ENCODE measurements at regions not wholly inside any gene's neighbourhood (a gene's known extent, or its start where the extent isn't known, plus 50 kb on each side); places are given as distances from the start of the nearest gene placed in this dataset.

- H3K4me1 ChIP-seq (ENCODE audit: insufficient read depth): 0 out of 2 replicates have a peak, but pooled peaks cover 8% of the 10 kb centered on the region
- 20 to 30% methylated on average over 9 to 11 of the region's 11 CpGs for WGBS, 2 experiments (ENCODE audit: low coverage in 1 of 2, low lambda C conversion rate in 2 of 2, missing lambda C conversion rate in 2 of 2)
These were observed 150.7 kb downstream of the TSN start for GRCh38 chr2:121906170-121906569.

GRCh38 chr2:121907928-121908327 is 152.5 kb downstream of the TSN start:
- no peak for TF ChIP-seq EZH2phosphoT487 (IDR thresholded peaks at IDR 0.05; ENCODE audit: insufficient read depth, low read depth)
- TF ChIP-seq EZH2 (IDR thresholded peaks at IDR 0.05; ENCODE audit: insufficient read depth, poor library complexity, severe bottlenecking): no peak
- no peak overlapping the region for H2AFZ ChIP-seq
- H3K9ac ChIP-seq: no peak overlapping the region
- peak; percentile 22 for DNase-seq
- H3K27ac ChIP-seq: no peak overlapping the region
- no peak overlapping the region for H3K4me2 ChIP-seq (ENCODE audit: unreplicated experiment)
- no peaks in the 10 kb centered on the region for H3K36me3 ChIP-seq (ENCODE audit: low read depth)
- WGBS, 2 experiments (ENCODE audit: low coverage in 1 of 2, low lambda C conversion rate in 2 of 2, missing lambda C conversion rate in 2 of 2): 41 to 43% methylated on average over 10 of the region's 10 CpGs
- 0 out of 2 replicates have a peak, but pooled peaks cover 3% of the 10 kb centered on the region for H3K4me1 ChIP-seq (ENCODE audit: insufficient read depth)
- no peaks in the 10 kb centered on the region for H3K9me3 ChIP-seq (ENCODE audit: low read depth)
- in situ Hi-C loops (cut with MboI): no loop called here
- no peaks in the 10 kb centered on the region for H3K27me3 ChIP-seq (replicated peaks; ENCODE audit: insufficient read depth)
- no peak overlapping the region for H3K4me3 ChIP-seq
- peaks cover 21% of the 10 kb centered on the region; the same call in 1 of the 2 replicates for H3K79me2 ChIP-seq (ENCODE audit: insufficient read depth)
- H4K20me1 ChIP-seq (ENCODE audit: insufficient read depth): no peaks in the 10 kb centered on the region
- peaks cover 12% of the 10 kb centered on the region; the same call in 1 of the 2 replicates for H3F3A ChIP-seq (ENCODE audit: insufficient read depth)
- no peaks in the 10 kb centered on the region for H3K9me2 ChIP-seq (ENCODE audit: insufficient read depth)

More at GRCh38 chr2:121906170-121906569, 150.7 kb downstream of the TSN start:
- Histone ChIP-seq H3K79me2 (ENCODE audit: insufficient read depth) (peaks cover 14% of the 10 kb centered on the region; the same call in 1 of the 2 replicates), H3F3A (ENCODE audit: insufficient read depth) (peaks cover 12% of the 10 kb centered on the region; the same call in 1 of the 2 replicates), H3K9me2 (ENCODE audit: insufficient read depth) (no peaks in the 10 kb centered on the region), H3K4me2 (ENCODE audit: unreplicated experiment) (no peak overlapping the region), H2AFZ (no peak overlapping the region), H3K9ac (no peak overlapping the region), H3K27me3 (replicated peaks; ENCODE audit: insufficient read depth) (no peaks in the 10 kb centered on the region), H3K4me3 (no peak overlapping the region), H3K27ac (no peak overlapping the region), H3K9me3 (ENCODE audit: low read depth) (no peaks in the 10 kb centered on the region), H3K36me3 (ENCODE audit: low read depth) (no peaks in the 10 kb centered on the region), H4K20me1 (ENCODE audit: insufficient read depth) (no peaks in the 10 kb centered on the region)
- TF ChIP-seq EZH2phosphoT487 (IDR thresholded peaks at IDR 0.05; ENCODE audit: insufficient read depth, low read depth) (no peak), EZH2 (IDR thresholded peaks at IDR 0.05; ENCODE audit: insufficient read depth, poor library complexity, severe bottlenecking) (no peak)
- peak; percentile 22 for DNase-seq
- in situ Hi-C loops (cut with MboI): no loop called here

GRCh38 chr2:121910139-121910538 is 154.7 kb downstream of the TSN start:
- 5 to 18% methylated on average over 1 of the region's 1 CpG for WGBS, 2 experiments (ENCODE audit: low coverage in 1 of 2, low lambda C conversion rate in 2 of 2, missing lambda C conversion rate in 2 of 2)
- H4K20me1 ChIP-seq (ENCODE audit: insufficient read depth): no peaks in the 10 kb centered on the region
- H3K9me2 ChIP-seq (ENCODE audit: insufficient read depth): no peaks in the 10 kb centered on the region
- H3K4me3 ChIP-seq: no peak overlapping the region
- H3F3A ChIP-seq (ENCODE audit: insufficient read depth): peaks cover 12% of the 10 kb centered on the region; the same call in 1 of the 2 replicates
- in situ Hi-C loops (cut with MboI): no loop called here
- 0 out of 2 replicates have a peak, but pooled peaks cover 3% of the 10 kb centered on the region for H3K4me1 ChIP-seq (ENCODE audit: insufficient read depth)
- H3K36me3 ChIP-seq (ENCODE audit: low read depth): no peaks in the 10 kb centered on the region
- no peak overlapping the region for H2AFZ ChIP-seq
- H3K27me3 ChIP-seq (replicated peaks; ENCODE audit: insufficient read depth): no peaks in the 10 kb centered on the region
- peaks cover 24% of the 10 kb centered on the region for H3K79me2 ChIP-seq (ENCODE audit: insufficient read depth)
- TF ChIP-seq EZH2phosphoT487 (IDR thresholded peaks at IDR 0.05; ENCODE audit: insufficient read depth, low read depth) (no peak), EZH2 (IDR thresholded peaks at IDR 0.05; ENCODE audit: insufficient read depth, poor library complexity, severe bottlenecking) (no peak)
- H3K9me3 ChIP-seq (ENCODE audit: low read depth): no peaks in the 10 kb centered on the region
- H3K27ac ChIP-seq: no peak overlapping the region
- DNase-seq: peak; percentile 57
- H3K9ac ChIP-seq: no peak overlapping the region
- no peak overlapping the region for H3K4me2 ChIP-seq (ENCODE audit: unreplicated experiment)

- Histone ChIP-seq H3K27me3 (replicated peaks; ENCODE audit: insufficient read depth) (no peaks in the 10 kb centered on the region), H3K9me3 (ENCODE audit: low read depth) (no peaks in the 10 kb centered on the region), H3K9me2 (ENCODE audit: insufficient read depth) (no peaks in the 10 kb centered on the region), H3K79me2 (ENCODE audit: insufficient read depth) (peaks cover 24% of the 10 kb centered on the region), H3K4me1 (ENCODE audit: insufficient read depth) (0 out of 2 replicates have a peak, but pooled peaks cover 3% of the 10 kb centered on the region), H3K4me3 (no peak overlapping the region), H3F3A (ENCODE audit: insufficient read depth) (peaks cover 12% of the 10 kb centered on the region; the same call in 1 of the 2 replicates), H3K9ac (no peak overlapping the region), H3K4me2 (ENCODE audit: unreplicated experiment) (no peak overlapping the region), H3K27ac (no peak overlapping the region), H2AFZ (no peak overlapping the region), H4K20me1 (ENCODE audit: insufficient read depth) (no peaks in the 10 kb centered on the region), H3K36me3 (ENCODE audit: low read depth) (no peaks in the 10 kb centered on the region)
- no peak for DNase-seq
- WGBS, 2 experiments (ENCODE audit: low coverage in 1 of 2, low lambda C conversion rate in 2 of 2, missing lambda C conversion rate in 2 of 2): 65 to 74% methylated on average over 4 of the region's 4 CpGs
- in situ Hi-C loops (cut with MboI): no loop called here
- TF ChIP-seq EZH2 (IDR thresholded peaks at IDR 0.05; ENCODE audit: insufficient read depth, poor library complexity, severe bottlenecking) (no peak), EZH2phosphoT487 (IDR thresholded peaks at IDR 0.05; ENCODE audit: insufficient read depth, low read depth) (no peak)
These were observed 155.6 kb downstream of the TSN start for GRCh38 chr2:121911036-121911435.
